ENCODE measurements at regions not wholly inside any gene's neighbourhood (a gene's known extent, or its start where the extent isn't known, plus 50 kb on each side); places are given as distances from the start of the nearest gene placed in this dataset.

DNA sequence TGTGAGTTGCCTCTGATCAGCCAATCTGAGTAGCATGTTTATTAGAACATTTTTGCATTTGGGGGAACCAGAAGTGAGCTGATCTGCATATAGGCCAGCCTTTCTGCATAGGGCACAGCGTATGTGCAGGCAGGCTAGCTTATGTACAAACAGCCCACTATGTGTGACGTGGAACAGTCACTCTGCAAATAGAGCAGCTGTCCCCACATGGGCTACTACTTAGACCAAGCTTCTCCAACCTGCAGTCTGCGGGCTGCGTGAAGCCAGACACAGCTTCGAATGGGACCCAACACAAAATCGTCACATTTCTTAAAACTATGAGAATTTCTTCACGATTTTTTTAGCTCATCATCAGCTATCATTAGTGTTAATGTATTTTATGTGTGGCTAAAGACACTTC, 134.1 kb upstream of the FAM20C start:
- TF ChIP-seq, protein P1, sequence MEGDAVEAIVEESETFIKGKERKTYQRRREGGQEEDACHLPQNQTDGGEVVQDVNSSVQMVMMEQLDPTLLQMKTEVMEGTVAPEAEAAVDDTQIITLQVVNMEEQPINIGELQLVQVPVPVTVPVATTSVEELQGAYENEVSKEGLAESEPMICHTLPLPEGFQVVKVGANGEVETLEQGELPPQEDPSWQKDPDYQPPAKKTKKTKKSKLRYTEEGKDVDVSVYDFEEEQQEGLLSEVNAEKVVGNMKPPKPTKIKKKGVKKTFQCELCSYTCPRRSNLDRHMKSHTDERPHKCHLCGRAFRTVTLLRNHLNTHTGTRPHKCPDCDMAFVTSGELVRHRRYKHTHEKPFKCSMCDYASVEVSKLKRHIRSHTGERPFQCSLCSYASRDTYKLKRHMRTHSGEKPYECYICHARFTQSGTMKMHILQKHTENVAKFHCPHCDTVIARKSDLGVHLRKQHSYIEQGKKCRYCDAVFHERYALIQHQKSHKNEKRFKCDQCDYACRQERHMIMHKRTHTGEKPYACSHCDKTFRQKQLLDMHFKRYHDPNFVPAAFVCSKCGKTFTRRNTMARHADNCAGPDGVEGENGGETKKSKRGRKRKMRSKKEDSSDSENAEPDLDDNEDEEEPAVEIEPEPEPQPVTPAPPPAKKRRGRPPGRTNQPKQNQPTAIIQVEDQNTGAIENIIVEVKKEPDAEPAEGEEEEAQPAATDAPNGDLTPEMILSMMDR (IDR thresholded peaks at IDR 0.05), result no peak
- TF ChIP-seq POLR2A (IDR thresholded peaks at IDR 0.05), result no peak
